Activated CD4-positive, alpha-beta T cell treated with anti-CD3 and anti-CD28 coated beads, Interleukin-2, amount 50 U/mL, for 24 hours (primary cell): ENCODE measurements at regions not wholly inside any gene's neighbourhood (a gene's known extent, or its start where the extent isn't known, plus 50 kb on each side); places are given as distances from the start of the nearest gene placed in this dataset.
"Not testable (repeated sequence)": the region's sequence is repeated elsewhere in the genome, so short reads cannot be mapped to it uniquely, and the experiment has no call there.

Experiments
- DNase-seq, 2 donors: peaks; one replicate each; pipeline ENCODE4 v3.0.0-alpha.2; 2020; ENCODE audit warnings: low read depth in 1 of 2, low spot score in 1 of 2

DNA sequence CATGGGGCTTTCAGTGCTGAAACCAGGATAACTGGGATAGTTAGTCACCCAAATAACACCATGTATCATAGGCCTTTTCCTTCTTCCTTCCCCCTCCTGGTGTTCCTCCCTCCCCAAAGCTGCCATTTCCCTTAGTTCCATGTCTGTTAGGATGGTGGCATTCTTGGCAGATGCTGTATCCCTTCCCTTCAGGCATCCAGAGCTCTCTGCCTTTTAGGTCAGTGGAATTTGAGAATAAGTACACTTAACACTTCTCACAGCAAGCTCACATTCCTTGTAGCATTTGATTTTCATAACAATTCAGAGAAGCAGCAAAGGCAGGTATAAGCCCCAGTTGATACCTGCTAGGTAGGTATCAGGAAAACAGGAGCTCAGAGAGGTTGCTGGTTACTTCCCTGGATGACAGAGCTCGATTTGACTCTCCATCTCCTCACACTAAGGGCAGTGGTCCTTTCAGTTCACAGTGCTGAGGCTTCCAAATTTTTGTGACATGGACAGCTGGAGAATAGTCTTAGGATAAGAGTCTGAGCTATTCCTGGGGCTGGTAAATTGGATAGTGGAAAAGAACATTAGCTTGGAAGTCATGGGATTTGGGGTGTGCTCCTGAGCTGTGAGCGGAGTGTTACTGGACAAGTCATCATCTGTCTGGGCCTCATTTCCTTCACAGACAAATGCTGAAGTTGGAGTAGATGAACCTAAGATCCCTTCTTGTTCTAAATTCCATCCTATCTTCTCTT, 108.7 kb upstream of the RHOBTB1 start:
- DNase-seq, result no peak

GRCh38 chr10:61051344-61051743, 107.4 kb upstream of the RHOBTB1 start:
- DNase-seq, result no peak

GRCh38 chr10:61050120-61050745, 106.2 kb upstream of the RHOBTB1 start:
- DNase-seq, result no peak

GRCh38 chr10:61049386-61049785, 105.4 kb upstream of the RHOBTB1 start:
- no peak for DNase-seq

DNA sequence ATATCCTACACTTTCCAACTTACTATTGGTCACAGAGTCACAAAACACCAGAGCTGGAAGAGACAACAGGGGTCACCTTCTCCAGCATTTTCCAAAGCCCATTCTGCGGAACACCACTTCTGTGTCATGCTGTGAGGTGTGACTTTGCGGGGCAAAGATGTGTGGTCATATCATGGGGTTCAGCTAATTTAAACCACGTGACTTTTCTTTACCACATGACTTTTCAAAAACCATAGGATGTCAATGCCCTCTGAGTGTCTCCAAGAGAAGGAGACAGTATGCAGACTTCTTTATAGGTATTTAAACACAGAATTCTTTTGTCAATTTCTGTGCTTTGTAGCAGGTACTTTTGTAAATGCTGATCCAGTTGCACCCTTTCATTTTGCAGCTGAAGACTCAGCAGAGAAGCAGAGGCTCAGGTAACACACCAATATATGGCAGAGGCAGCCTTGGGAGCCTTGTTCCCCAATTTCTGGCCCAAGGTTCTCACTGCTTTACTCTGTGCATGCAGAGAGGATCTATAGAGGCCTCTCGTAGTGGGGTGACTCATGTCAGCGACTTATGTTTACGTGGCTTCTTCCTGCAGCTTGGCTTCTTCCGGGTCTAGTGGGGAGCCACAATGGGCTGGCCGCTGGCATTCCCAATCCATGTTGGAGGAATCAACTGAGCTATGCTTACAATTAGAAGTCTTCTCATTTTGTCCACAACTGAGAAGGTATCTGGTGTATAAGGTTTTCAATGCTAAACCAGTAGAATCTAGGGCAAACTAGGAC, 104.0 kb upstream of the RHOBTB1 start:
- DNase-seq, result no peak

GRCh38 chr10:61047081-61047480, 103.1 kb upstream of the RHOBTB1 start:
- no peak for DNase-seq

DNA sequence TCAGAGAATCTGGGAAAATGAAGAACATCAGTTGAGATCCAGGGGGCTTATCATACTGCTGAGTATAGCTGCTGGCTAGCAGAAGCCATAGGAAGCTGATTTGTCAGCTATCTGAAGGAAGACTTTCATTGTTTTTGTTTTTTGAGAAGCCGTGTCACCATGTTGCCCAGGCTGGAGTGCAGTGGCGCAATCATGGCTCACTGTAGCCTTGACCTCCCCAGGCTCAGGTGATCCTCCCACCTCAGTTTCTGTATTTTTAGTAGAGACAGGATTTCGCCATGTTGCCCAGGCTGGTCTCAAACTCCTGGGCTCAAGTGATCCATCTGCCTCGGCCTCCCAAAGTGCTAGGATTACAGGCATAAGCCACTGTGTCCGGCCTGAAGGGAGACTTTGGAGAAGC, 101.5 kb upstream of the RHOBTB1 start:
- not testable (repeated sequence) for DNase-seq

DNA sequence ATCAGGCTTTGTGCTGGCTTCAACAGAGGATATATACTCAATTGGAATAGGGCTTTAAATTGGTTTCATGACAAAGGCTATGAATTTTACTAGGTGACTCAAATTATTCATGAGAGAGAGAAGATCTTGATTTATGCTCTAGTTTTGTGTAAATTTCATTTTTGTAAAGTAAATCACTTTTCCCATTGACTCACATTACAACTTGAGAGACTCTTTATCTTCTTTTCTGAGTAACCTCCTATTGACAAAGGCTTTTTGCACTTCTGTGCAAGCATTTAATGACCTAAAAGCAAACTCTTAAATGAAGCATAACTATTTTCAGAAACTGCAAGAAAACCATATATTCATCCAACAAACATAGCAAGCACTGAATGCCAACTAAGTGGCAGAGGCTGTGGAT, 98.5 kb upstream of the RHOBTB1 start:
- no peak for DNase-seq

- DNase-seq, result no peak
Observed at GRCh38 chr10:61040399-61041016, 96.5 kb upstream of the RHOBTB1 start.

GRCh38 chr10:61039868-61040267, 95.9 kb upstream of the RHOBTB1 start:
- no peak for DNase-seq

DNA sequence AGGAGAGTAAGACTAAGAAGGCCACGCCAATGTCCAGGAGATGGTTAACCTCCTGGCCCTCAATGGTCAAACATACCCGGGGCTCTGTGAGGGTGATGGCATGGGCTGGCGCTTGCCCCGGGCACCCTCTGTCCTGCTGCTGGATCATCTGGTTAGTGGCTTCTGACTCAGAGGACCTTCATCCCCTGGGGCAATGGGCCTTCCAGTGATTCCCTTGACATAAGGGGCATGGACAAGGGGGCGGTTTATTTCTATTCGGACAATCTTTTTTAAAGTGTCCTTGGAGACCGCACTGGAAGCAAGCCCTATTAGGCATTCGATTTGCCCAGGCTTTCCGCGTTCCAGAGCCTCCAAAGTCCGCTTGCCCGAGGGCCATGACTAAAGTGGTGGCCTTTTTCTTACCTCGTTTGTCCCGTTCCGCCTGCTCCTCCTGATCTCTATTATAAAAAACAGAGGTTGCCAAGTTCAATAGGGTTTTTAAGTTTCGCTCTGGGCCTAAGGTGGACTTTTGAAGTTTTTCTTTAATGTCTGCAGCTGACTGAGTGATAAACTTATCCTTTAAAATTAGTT, 93.4 kb upstream of the RHOBTB1 start:
- DNase-seq, result not testable (repeated sequence)

GRCh38 chr10:61036148-61036547, 92.2 kb upstream of the RHOBTB1 start:
- not testable (repeated sequence) for DNase-seq

- DNase-seq, result no peak
Observed at GRCh38 chr10:61031341-61031740, 87.4 kb upstream of the RHOBTB1 start.

GRCh38 chr10:61029411-61029810, 85.4 kb upstream of the RHOBTB1 start:
- no peak for DNase-seq

GRCh38 chr10:61028861-61029361, 84.9 kb upstream of the RHOBTB1 start:
- DNase-seq, result no peak

DNA sequence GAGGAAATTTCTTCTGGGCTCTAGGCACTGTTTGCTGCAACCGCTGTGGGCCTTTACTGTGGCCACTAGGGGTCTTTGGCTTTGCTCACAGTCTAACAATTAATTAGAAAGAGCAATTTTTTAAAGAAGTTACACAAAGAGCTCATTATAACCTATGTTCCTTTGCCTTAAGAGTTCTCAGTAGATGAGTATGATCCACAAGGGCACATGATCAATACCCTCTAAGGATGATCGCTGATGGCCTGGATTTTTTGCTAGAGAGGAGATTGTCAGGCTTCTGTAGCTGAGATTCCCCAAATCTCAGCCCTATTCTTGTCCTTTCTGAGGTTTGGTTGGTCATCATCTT, 80.8 kb upstream of the RHOBTB1 start:
- no peak for DNase-seq

- no peak for DNase-seq
Observed at GRCh38 chr10:61024151-61024855, 80.3 kb upstream of the RHOBTB1 start.

- DNase-seq, result no peak
Observed at GRCh38 chr10:61023053-61023452, 79.1 kb upstream of the RHOBTB1 start.

GRCh38 chr10:61021926-61022325, 77.9 kb upstream of the RHOBTB1 start:
- no peak for DNase-seq

- DNase-seq, result no peak
Observed at GRCh38 chr10:61020420-61021158, 76.6 kb upstream of the RHOBTB1 start.
